GM12864 (cell line): ENCODE measurements at regions not wholly inside any gene's neighbourhood (a gene's known extent, or its start where the extent isn't known, plus 50 kb on each side); places are given as distances from the start of the nearest gene placed in this dataset.

Source experiments
- DNase-seq: peaks from one replicate; pipeline ENCODE4 v3.0.0-alpha.2; 2011; ENCODE audit warnings: low read depth
- H3K4me3 ChIP-seq: 2 replicates; pipeline ENCODE4 v1.5.1; 2011; ENCODE audit warnings: mild to moderate bottlenecking, low read depth, low read length, control low read depth
- CTCF ChIP-seq: IDR thresholded peaks from 2 replicates; pipeline ENCODE4 v1.5.1; 2011; ENCODE audit warnings: low read depth, mild to moderate bottlenecking, moderate library complexity, low read length, control low read depth, inconsistent platforms; ENCODE audit errors: missing control alignments

- no peak overlapping the region for H3K4me3 ChIP-seq
- no peak for DNase-seq
- TF ChIP-seq CTCF = peak; percentile 78
Measured at GRCh38 chr10:128178302-128178958, 52.2 kb upstream of the MKI67 start.

- TF ChIP-seq CTCF = no peak
- no peak for DNase-seq
- no peak overlapping the region for H3K4me3 ChIP-seq
Measured at GRCh38 chr10:128180843-128181242, 54.6 kb upstream of the MKI67 start.

- no peak for TF ChIP-seq CTCF
- no peak for DNase-seq
Measured at GRCh38 chr10:128185627-128186026, 59.4 kb upstream of the MKI67 start.

GRCh38 chr10:128186959-128187787 is 61.0 kb upstream of the MKI67 start:
- no peak overlapping the region for H3K4me3 ChIP-seq
- no peak for DNase-seq
- no peak for TF ChIP-seq CTCF

More at GRCh38 chr10:128185627-128186026, 59.4 kb upstream of the MKI67 start:
- no peak overlapping the region for H3K4me3 ChIP-seq

- TF ChIP-seq CTCF = no peak
- DNase-seq = no peak
- no peak overlapping the region for H3K4me3 ChIP-seq
Measured at GRCh38 chr10:128187788-128188185, 61.6 kb upstream of the MKI67 start.

- no peak overlapping the region for H3K4me3 ChIP-seq
- TF ChIP-seq CTCF = no peak
- no peak for DNase-seq
Measured at GRCh38 chr10:128189176-128189575, 63.0 kb upstream of the MKI67 start.
